Naive thymus-derived CD4-positive, alpha-beta T cell (primary cell): ENCODE measurements at regions not wholly inside any gene's neighbourhood (a gene's known extent, or its start where the extent isn't known, plus 50 kb on each side); places are given as distances from the start of the nearest gene placed in this dataset.

Source experiments
- ATAC-seq: fragments of 150-1000 bp; cut with Tn5 transposase; 2 replicates; pipeline ENCODE4 v1.10.0; 2021; ENCODE audit warnings: mild to moderate bottlenecking, moderate library complexity
- CTCF ChIA-PET: fragments of 350-600 bp; sonication (Branson Sonifier 250); formaldehyde crosslinking; loops from one replicate; lab custom pipeline; 2021; ENCODE audit warnings: antibody characterized with exemption; lab: Charles Lee
- POLR2A ChIA-PET: fragments of 350-600 bp; sonication (Branson Sonifier 250); formaldehyde crosslinking; loops from one replicate; lab custom pipeline; 2021; ENCODE audit warnings: antibody characterized with exemption, inconsistent platforms; lab: Charles Lee
- DNase-seq, 9 donors: peaks; one replicate each; pipeline versions ENCODE4 v3.0.0 to v3.0.0-alpha.2; 2020 to 2022; ENCODE audit warnings: mixed read lengths in 1 of 9
- H3K27ac ChIP-seq: one replicate; pipeline ENCODE4 v1.7.0; 2013; ENCODE audit warnings: mild to moderate bottlenecking, low read depth, low read length, moderate library complexity
- H3K27me3 ChIP-seq, 2 donors: one replicate each; pipeline ENCODE4 v1.7.0; 2013; ENCODE audit warnings: low read length in 2 of 2, mild to moderate bottlenecking in 2 of 2, moderate library complexity in 2 of 2; ENCODE audit not compliant: control insufficient read depth in 2 of 2, insufficient read depth in 2 of 2
- H3K36me3 ChIP-seq, 3 experiments: 1 replicate in 2 of 3; 2 replicates in 1 of 3; pipeline ENCODE4 v1.7.0; 2013; ENCODE audit warnings: low read length in 3 of 3, mild to moderate bottlenecking in 3 of 3, moderate library complexity in 1 of 3; ENCODE audit not compliant: insufficient read depth in 3 of 3, control insufficient read depth in 2 of 3
- H3K4me1 ChIP-seq, 2 donors: one replicate each; pipeline ENCODE4 v1.7.0; 2013; ENCODE audit warnings: low read length in 2 of 2, mild to moderate bottlenecking in 2 of 2, moderate library complexity in 1 of 2; ENCODE audit not compliant: control insufficient read depth in 2 of 2, insufficient read depth in 2 of 2
- H3K4me3 ChIP-seq: 2 replicates; pipeline ENCODE4 v1.7.0; 2013; ENCODE audit warnings: mild to moderate bottlenecking, low read length
- H3K9me3 ChIP-seq, 3 experiments: 1 replicate in 2 of 3; 2 replicates in 1 of 3; pipeline ENCODE4 v1.7.0; 2013; ENCODE audit warnings: low read length in 3 of 3; ENCODE audit not compliant: control insufficient read depth in 2 of 3
- H3K27ac Mint-ChIP-seq, 9 donors: one replicate each; pipeline ENCODE4 v1.8.0; 2020 to 2022; ENCODE audit warnings: mixed read lengths in 9 of 9, mild to moderate bottlenecking in 8 of 9, moderate library complexity in 5 of 9, inconsistent platforms in 2 of 9
- H3K27me3 Mint-ChIP-seq, 5 donors: one replicate each; pipeline ENCODE4 v1.8.0; 2021 to 2022; ENCODE audit warnings: mixed read lengths in 5 of 5, mild to moderate bottlenecking in 1 of 5
- H3K36me3 Mint-ChIP-seq, 5 donors: one replicate each; pipeline ENCODE4 v1.8.0; 2020 to 2022; ENCODE audit warnings: mixed read lengths in 5 of 5, mild to moderate bottlenecking in 3 of 5, inconsistent platforms in 1 of 5
- H3K4me1 Mint-ChIP-seq, 7 donors: one replicate each; pipeline ENCODE4 v1.8.0; 2020 to 2022; ENCODE audit warnings: mixed read lengths in 7 of 7, mild to moderate bottlenecking in 3 of 7, inconsistent platforms in 1 of 7
- H3K4me3 Mint-ChIP-seq, 10 donors: one replicate each; pipeline ENCODE4 v1.8.0; 2020 to 2022; ENCODE audit warnings: mild to moderate bottlenecking in 10 of 10, mixed read lengths in 10 of 10, moderate library complexity in 6 of 10, inconsistent platforms in 2 of 10
- H3K9me3 Mint-ChIP-seq, 11 donors: one replicate each; pipeline ENCODE4 v1.8.0; 2020 to 2022; ENCODE audit warnings: mixed read lengths in 11 of 11, mild to moderate bottlenecking in 4 of 11, inconsistent platforms in 1 of 11, moderate library complexity in 1 of 11
- intact Hi-C, 2 donors: fragments of 100-400 bp; cut with micrococcal nuclease; formaldehyde crosslinking; loops; one replicate each; pipeline ENCODE4 v1.15.1; 2023

- ATAC-seq: no peak
- POLR2A ChIA-PET: no interaction called here
- H3K27me3 ChIP-seq: no peaks in the 10 kb centered on the region
- no peaks in the 10 kb centered on the region for H3K27me3 Mint-ChIP-seq
- H3K4me1 Mint-ChIP-seq: no peaks in the 10 kb centered on the region
- H3K36me3 Mint-ChIP-seq: no peaks in the 10 kb centered on the region
- peaks cover 0 to 4% (median 0%) of the 10 kb centered on the region in 11 donors for H3K9me3 Mint-ChIP-seq
- H3K36me3 ChIP-seq: no peaks in the 10 kb centered on the region
- H3K27ac ChIP-seq: no peak overlapping the region
- CTCF ChIA-PET: no interaction called here
- H3K4me3 Mint-ChIP-seq: no peak overlapping the region
- no peaks in the 10 kb centered on the region for H3K9me3 ChIP-seq
- no peak overlapping the region for H3K27ac Mint-ChIP-seq
- DNase-seq: no peak
- H3K4me3 ChIP-seq: no peak overlapping the region
- intact Hi-C loops: no loop called here
- no peaks in the 10 kb centered on the region for H3K4me1 ChIP-seq
Observed at GRCh38 chr2:163207693-163208370, 369.3 kb upstream of the KCNH7 start.

DNA sequence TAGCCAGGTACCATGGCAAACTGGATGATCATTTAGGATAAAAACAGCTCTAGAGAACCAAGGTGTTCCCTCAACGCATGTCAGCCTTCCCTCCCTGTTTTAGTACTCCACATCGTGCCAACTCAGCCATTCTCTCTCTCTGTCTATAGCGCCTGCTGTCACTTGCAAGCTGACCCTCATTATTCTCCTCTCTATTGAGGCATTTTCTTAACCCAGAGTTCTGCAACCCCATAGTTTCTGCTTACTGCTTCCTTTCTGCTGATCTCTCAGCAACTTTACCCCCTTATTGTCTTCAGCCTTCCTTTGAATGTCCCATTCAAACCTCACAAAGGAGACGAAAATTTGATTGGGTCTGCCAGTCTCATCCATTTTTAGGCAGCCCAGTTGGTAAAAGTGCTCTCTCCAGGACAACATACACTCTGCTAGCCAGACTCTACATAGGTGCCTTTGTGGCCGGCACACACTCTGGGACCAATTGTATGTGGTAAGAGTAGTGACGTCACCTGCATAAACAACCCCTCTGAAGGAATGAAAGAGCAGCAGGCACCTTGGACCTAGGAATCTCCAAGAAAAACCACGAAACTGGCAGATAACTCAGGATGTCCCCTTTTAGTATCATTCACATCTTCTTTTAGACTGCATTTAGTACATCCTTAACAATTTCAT is 367.2 kb upstream of the KCNH7 start:
- Mint-ChIP-seq H3K4me3 (no peak overlapping the region), H3K36me3 (no peaks in the 10 kb centered on the region), H3K27me3 (no peaks in the 10 kb centered on the region), H3K27ac (no peak overlapping the region), H3K9me3 (peaks cover 0 to 4% (median 0%) of the 10 kb centered on the region in 11 donors), H3K4me1 (no peaks in the 10 kb centered on the region)
- Histone ChIP-seq H3K27ac (no peak overlapping the region), H3K27me3 (no peaks in the 10 kb centered on the region), H3K9me3 (no peaks in the 10 kb centered on the region), H3K4me3 (no peak overlapping the region), H3K36me3 (no peaks in the 10 kb centered on the region), H3K4me1 (no peaks in the 10 kb centered on the region)
- intact Hi-C loops: no loop called here
- ChIA-PET CTCF (no interaction called here), POLR2A (no interaction called here)
- DNase-seq: no peak
- no peak for ATAC-seq

- no peaks in the 10 kb centered on the region for H3K4me1 ChIP-seq
- Mint-ChIP-seq H3K36me3 (no peaks in the 10 kb centered on the region), H3K27ac (no peak overlapping the region), H3K4me3 (no peak overlapping the region), H3K27me3 (no peaks in the 10 kb centered on the region), H3K9me3 (peaks cover 0 to 9% (median 0%) of the 10 kb centered on the region in 11 donors), H3K4me1 (no peaks in the 10 kb centered on the region)
- H3K36me3 ChIP-seq: no peaks in the 10 kb centered on the region
- ChIA-PET POLR2A (no interaction called here), CTCF (no interaction called here)
- no peak overlapping the region for H3K27ac ChIP-seq
- ATAC-seq (no peak), DNase-seq (no peak)
- no peak overlapping the region for H3K4me3 ChIP-seq
- no peaks in the 10 kb centered on the region for H3K27me3 ChIP-seq
- intact Hi-C loops: no loop called here
- H3K9me3 ChIP-seq: no peaks in the 10 kb centered on the region
Observed at GRCh38 chr2:163200741-163201140, 362.2 kb upstream of the KCNH7 start.

DNA sequence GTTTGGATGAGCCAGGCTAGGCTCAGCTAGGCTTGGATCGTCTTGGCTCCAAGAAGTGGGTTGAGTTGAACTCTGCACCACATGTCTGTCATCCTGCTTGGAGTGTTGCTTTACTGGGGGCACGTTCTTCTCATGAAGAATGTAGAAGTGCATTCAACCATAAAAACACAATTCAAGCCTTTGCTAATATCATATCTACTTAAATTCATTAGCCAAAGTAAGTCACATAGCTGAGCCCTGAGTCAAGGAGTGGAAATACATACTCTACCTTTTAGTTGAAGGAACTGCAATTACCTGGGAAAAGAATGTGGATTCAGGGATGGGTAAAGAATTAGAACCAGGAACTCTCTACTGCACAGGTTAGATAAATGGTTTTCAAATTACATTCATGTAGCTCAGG is 360.4 kb upstream of the KCNH7 start:
- no peak overlapping the region for H3K27ac Mint-ChIP-seq
- CTCF ChIA-PET: no interaction called here
- no peak overlapping the region for H3K4me3 Mint-ChIP-seq
- no peak overlapping the region for H3K27ac ChIP-seq
- peaks cover 0 to 13% (median 0%) of the 10 kb centered on the region in 11 donors for H3K9me3 Mint-ChIP-seq
- H3K27me3 ChIP-seq: no peaks in the 10 kb centered on the region
- no peaks in the 10 kb centered on the region for H3K36me3 Mint-ChIP-seq
- H3K4me3 ChIP-seq: no peak overlapping the region
- DNase-seq (no peak), ATAC-seq (no peak)
- POLR2A ChIA-PET: no interaction called here
- H3K4me1 Mint-ChIP-seq: no peaks in the 10 kb centered on the region
- H3K9me3 ChIP-seq: no peaks in the 10 kb centered on the region
- no peaks in the 10 kb centered on the region for H3K27me3 Mint-ChIP-seq
- intact Hi-C loops: no loop called here
- H3K36me3 ChIP-seq: no peaks in the 10 kb centered on the region
- no peaks in the 10 kb centered on the region for H3K4me1 ChIP-seq

DNA sequence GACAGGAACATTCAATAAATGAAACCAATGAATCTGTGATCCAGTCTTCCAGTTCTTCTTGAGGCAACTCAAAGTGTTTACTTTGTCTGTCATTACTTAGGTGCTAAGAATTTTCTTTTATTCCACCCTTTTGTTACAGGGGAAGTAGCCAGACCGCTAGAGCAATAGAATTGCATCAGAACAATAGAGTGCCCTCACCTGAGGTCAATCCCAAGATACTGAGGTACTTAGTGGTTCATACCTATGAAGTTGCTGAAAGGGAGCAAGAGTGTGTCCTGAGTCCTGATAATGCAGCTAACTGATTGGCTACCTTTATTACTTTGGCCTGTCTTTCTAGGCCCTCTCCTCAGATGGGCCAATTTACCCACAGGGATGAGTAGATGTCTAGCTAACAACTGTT is 359.4 kb upstream of the KCNH7 start:
- H3K27me3 ChIP-seq: no peaks in the 10 kb centered on the region
- intact Hi-C loops: no loop called here
- no peaks in the 10 kb centered on the region for H3K36me3 Mint-ChIP-seq
- peaks cover 0 to 13% (median 0%) of the 10 kb centered on the region in 11 donors for H3K9me3 Mint-ChIP-seq
- no peaks in the 10 kb centered on the region for H3K4me1 Mint-ChIP-seq
- CTCF ChIA-PET: no interaction called here
- H3K27me3 Mint-ChIP-seq: no peaks in the 10 kb centered on the region
- H3K4me1 ChIP-seq: no peaks in the 10 kb centered on the region
- no peak overlapping the region for H3K4me3 ChIP-seq
- H3K4me3 Mint-ChIP-seq: no peak overlapping the region
- DNase-seq (no peak), ATAC-seq (no peak)
- H3K27ac ChIP-seq: no peak overlapping the region
- POLR2A ChIA-PET: no interaction called here
- H3K27ac Mint-ChIP-seq: no peak overlapping the region
- no peaks in the 10 kb centered on the region for H3K36me3 ChIP-seq
- H3K9me3 ChIP-seq: no peaks in the 10 kb centered on the region

DNA sequence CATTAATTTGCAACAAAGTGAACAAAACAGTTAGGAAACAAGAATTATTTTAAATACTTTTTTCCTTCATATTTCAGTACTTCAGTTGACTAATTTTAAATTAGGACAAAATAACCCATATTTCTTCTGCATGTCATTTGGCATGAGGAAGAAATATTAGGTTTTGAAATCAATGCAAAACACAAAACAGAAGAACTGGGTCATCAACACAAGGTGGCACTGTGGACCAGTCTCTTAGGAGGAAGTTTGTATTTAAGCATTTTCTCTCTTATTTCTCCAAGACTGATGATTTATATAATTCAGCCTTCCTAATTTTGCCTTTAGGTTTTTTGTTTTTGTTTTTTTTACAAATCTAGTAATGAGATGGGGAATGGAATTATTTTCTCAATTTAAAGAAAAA is 352.8 kb upstream of the KCNH7 start:
- Histone ChIP-seq H3K27me3 (no peaks in the 10 kb centered on the region), H3K4me3 (no peak overlapping the region), H3K4me1 (no peaks in the 10 kb centered on the region), H3K36me3 (no peaks in the 10 kb centered on the region), H3K27ac (no peak overlapping the region), H3K9me3 (no peaks in the 10 kb centered on the region)
- Mint-ChIP-seq H3K9me3 (peaks cover 0 to 7% (median 0%) of the 10 kb centered on the region in 11 donors), H3K27ac (no peak overlapping the region), H3K27me3 (no peaks in the 10 kb centered on the region), H3K4me1 (no peaks in the 10 kb centered on the region), H3K36me3 (no peaks in the 10 kb centered on the region), H3K4me3 (no peak overlapping the region)
- intact Hi-C loops: no loop called here
- ATAC-seq (no peak), DNase-seq (no peak)
- ChIA-PET CTCF (no interaction called here), POLR2A (no interaction called here)
